ENCODE measurements at regions not wholly inside any gene's neighbourhood (a gene's known extent, or its start where the extent isn't known, plus 50 kb on each side); places are given as distances from the start of the nearest gene placed in this dataset.
A peak's percentile ranks its signal among the peaks of the same experiment; 100 is the strongest.

DNA sequence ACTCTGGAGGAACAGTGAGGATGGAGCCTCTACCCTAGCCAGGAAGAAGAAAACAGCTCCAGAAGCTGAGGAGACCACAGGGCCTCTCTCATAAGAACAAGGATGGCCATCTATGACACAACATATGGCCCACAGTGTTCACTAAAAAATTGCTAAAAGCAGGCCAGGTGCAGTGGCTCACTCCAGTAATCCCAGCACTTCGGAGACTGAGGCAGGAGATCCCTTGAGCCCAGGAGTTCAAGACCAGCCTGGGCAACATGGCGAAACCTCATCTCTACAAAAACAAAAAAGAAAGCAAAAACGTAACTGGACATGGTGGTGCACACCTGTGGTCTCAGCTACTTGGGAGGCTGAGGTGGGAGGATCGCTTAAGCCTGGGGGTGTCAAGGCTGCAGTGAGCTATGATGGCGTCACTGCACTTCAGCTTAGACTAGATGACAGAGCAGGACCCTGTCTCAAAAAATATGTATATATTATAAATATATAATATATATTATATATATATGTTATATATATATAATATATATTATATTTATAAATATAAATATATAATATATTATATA, 103.1 kb downstream of the TOMM20 start:
- DNase-seq: no peak

DNA sequence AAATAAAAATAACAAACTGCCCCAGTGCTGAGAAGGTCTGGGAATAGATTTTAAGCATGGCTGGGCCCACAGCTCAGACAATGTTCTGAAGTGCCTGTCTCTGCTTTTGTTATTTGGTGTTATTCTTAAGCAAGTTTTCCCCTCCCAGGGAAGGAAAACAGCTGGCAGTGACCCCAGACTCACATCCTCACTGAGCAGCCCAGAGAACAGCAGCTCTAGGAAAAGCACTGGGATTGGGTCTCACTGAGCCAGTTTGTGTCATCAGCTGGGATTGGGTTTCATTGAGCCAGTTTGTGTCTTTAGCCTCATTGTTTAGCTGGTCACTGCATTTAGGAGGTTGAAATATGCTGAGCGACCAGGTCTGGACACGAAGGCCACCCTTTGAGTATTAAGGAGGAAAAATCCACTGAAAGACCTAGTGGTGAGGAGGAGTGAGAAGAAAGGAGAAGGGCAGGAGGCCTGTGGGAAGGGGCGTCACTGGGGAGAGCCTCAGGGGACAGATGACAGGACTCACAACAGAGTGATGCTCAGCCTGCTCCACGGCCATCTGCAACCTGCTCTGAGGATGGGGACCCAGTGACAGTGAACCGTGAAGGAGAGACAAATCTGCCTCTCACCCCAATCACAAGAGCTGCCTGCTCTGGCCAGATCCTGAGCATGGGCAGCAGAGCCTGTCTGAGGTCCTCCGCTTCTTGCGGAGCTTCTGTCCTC, 103.8 kb downstream of the TOMM20 start:
- DNase-seq: no peak

DNA sequence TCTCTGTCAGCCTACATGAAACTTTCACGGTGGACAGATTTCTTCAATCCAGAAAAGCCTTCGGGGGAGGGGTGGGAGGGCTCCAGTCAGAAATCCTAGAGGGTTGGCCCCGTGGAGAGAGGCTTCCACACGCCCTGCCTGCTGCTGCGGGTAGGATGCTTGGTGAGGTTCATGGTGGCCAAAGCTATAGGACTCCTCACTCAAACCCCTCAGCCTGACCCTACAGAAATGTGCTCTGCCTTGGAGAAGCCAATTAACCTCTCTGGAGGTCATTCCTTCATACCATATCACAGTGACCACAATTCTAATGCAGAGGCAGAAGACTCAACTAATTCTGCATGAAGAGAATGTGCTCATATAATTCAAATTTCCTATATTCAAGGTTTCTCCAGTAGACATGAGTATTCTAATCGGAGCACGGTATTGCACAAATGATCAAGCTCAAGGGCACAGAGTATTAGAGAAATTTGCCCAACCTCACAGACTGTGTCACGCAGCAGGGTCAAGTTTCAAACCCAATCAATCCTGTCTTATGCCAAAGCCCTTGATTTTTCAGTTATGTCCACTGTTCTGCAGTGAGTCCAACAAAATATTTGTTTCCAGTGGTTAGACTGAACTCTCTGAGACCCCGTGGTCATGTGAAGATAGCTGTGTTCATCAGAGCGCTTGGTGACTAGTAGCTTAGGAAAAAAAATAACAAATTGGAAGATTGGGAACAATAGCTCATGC, 104.8 kb downstream of the TOMM20 start:
- no peak for DNase-seq

DNA sequence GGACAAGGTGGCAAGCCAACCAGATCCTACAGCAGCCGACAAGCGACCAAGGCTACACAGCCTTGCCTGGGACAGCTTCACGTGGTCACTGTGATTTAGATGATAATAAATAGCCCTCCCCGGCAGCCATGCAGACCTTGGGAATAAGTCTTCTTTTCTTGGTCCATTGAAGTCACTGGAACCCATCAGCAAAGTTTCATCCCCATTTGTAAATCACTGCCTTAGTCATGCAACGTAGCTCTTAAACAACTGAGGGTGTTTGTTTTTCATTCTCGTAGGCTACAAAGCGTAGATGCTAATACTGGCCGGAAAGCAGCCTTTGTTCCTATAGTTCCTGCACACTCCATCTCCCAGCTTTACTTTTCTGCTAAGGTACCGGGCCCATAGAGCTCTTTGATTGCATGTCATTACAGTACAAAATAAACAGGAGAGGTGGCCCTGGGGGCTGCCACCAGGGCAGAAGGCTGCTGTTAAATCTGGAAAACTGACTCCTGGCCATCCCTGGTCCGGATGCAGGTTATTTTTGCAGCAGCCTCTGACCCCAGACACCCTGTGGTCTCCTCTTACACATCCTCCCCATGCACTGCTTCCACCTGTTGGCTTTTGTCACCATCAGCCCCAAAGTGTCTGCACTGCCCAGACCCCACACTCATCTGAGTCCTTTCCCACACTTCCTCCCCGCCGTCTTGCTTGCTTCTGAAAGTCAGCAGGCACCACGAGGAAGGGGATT, 105.5 kb downstream of the TOMM20 start:
- no peak for DNase-seq

DNA sequence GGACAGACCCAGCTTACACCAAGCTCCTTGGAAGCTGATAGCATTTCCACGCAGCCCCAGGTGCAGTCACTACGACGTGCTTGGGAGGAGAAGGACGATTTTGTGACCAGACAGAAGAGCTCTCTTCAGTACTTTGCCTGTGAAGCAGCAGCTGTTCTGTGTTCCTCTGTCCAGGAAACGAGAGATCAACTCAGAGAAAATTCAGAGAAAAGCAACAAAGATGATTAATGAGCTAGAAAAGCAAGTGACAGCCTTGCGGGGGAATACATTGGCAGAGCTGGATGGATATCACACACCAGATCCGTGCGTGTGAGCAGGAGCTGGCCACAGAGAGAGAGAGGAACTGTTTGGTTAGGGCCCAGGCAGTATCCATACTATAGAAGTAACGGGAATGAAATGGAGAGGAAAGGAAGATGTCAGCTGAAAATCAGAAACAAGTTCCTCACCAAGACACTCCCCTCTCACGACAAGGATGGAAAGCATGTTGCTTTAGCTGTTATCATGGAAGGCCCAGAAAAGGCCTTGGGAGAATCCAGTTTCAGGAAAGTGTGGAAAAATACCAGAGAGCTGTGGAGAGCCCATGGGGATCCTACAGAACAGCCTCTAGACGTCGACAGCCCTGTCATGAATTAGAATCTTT, 106.2 kb downstream of the TOMM20 start:
- no peak for DNase-seq

DNA sequence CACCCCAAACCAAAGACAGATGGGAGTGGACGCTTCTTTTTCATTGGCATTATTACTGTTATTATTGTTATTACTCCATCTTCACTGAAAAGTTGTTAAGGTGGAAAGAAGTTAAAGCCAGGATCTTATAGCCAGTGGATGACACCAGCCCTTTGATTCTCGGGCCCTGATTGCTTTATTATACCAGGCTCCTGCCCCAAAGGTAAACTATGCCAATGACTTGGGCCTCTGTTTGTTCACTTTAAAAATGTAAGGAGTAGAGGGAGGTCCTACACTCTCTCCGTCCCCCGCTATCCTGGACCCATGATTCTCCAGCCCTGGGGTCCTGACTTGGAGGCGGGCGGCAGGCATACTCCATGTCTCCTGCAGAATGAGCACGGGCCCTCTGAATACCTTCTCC, 106.8 kb downstream of the TOMM20 start:
- DNase-seq: no peak

DNA sequence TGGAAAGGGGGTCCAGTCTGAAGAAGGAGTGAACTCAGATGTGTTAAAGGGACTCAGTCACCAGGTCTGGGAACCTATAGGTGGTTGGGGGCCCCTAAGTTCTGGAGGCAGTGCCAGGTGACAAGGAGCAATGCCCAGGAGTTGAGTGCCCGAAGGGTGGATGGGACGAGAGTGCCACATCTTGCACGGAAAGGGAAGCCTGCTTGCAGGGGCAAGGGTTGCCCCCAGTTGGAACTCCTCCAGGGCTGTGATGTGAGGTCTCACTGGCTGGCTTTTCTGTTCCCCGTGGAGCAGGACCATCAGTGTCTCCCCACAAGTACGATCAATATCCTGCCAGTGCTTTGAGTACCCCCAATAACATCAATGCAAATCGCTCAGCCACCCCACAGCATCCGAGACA, 107.3 kb downstream of the TOMM20 start:
- no peak for DNase-seq

DNA sequence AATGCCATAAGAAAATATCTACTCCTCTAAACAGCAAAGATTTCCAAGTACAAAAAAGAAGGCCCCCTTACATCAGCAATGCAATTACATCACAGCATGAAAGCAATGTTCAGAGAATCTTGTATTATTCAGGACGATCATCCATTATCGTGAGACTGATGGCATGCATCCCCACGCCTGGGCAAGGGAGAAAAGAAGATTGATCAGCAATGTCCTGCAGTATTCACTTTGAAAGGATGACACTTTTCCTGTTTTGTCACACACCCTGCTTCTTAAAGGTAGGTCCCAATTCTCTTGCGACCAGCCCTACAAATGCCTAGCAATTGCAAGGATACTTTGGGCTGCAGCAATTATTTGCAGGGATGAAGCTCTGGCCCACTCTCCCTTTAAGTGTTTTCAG, 108.7 kb downstream of the TOMM20 start:
- DNase-seq: no peak

DNA sequence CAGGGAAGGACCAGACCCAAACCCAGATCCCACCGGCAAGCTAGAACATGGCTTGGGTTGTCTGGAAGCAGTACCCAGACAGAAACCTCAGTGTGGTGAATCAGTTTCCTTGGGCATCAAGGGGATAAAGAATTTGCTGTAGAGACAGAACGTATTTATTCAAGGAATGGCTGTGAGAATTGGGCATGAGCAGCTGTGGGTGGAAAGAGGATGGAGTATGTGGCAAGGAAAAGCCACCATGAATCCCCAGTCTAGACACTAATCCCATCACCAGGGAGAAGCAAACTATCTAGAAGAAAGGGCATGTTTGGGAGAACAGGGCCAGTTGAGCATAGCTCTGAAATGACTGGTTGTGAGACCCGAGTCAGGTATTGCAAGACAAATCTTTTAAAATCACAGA, 109.2 kb downstream of the TOMM20 start:
- DNase-seq: no peak

DNA sequence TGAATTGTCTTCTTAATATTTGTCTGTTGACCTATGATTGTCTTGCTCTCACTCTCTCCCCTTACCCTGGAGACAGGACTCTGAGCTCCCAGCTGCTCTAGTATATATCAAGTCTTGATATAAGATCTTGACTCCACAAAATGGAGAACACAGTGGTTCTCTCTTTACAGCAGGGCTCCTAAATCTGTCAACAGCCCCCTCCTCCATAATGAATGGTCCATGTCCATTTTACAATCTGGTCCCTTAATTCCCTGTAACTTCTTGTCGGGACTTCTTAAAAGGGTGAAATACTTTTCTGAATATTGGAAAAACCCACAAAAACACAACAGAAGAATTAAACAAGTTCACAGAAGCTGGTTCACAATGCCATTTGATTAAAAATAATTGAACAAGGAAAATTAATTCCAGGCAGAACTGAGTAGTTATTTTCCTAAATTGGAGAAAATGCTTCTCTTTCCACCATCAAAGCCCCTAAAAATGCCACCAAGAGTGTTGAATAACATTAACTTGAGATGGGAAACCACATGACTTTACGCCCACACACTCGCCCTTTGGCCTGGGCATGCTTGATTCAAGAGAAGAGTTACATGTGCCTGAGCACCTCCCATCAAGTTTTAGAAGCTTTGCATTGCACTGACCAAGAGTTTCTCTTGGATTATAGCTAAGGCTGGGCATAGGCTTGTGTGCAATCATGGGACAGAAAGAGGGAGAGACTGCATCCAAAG, 109.8 kb downstream of the TOMM20 start:
- DNase-seq: no peak

DNA sequence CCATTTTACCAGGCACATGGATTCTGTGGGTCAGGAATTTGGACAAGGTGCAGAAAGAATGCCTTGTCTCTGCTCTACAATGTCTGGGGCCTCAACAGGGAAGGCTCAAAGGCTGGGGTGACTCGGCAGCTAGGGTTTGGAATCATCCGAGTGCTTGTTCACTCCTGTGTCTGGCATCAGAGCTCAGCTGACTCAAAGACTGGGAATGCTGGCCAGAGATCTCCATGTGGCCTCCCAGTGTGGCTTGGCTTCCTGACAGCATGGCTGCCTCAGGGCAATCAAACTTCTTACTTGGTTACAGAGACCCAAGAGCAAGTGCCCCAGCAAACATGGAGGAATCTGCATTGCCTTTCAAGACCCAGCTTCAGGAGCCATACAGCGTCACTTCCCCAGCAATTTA, 110.5 kb downstream of the TOMM20 start:
- DNase-seq: no peak

DNA sequence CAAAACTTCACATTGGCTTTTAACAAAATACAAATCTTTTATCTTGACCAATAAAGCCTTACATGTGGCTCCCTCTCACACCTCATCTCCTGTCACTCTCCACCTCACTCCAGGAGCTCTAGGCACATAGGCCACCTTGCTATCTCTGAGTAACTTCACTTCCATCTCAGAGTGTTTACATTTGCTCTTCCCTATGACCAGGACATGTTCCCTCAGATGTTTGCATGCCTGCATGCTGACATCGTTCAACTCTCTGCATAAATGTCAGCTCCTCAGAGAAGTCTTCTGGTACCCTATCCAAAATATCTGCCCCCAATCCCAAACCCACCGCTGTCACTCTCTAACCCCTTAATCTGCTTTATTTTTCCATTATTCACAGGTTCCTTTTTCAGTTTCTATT, 110.9 kb downstream of the TOMM20 start:
- DNase-seq: no peak

DNA sequence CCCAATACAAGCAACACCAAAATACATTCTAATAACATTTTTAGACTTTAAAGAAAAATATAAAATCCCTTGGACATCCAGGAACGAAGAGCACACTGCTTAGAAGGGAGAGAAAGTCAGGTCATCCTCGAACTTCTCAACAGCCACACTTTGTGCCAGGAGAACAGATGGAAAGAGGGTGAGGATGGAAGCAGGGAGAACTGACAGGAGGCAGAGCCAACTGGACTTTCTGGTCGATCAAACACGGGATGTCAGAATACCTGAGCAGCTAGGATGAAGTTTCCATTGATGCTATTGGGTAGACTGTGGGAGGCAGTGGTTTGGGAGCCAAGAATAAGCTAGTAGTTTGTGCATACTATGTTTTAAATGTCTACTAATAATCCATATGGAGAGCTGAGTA, 111.4 kb downstream of the TOMM20 start:
- no peak for DNase-seq

DNA sequence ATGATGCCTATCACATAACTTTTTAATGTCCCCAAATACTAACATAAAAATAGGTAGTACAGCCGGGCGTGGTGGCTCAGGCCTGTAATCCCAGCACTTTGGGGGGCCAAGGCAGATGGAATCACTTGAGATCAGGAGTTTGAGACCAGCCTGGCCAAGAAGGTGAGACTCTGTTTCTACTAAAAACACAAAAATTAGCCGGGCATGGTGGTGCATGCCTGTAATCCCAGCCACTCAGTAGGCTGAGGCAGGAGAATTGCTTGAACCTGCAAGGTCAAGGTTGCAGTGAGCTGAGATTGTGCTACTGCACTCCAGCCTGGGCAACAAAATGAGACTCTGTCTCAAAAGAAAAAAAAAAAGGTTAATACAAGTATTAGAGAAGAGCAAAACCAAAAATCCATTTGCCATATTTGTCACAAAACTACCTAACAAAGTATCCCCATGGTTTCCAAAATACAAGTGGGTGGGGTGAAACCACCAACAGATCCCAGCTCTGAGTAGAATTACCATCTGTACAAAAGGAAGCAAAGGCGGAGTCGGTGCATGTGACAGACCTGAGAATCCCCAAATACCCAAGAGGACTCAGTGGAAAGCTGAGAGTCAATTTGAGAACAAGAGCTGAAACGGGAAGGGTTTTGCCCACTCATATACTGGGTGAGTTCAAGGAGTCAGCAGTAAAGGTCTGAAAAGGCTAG, 113.2 kb downstream of the TOMM20 start:
- DNase-seq: no peak

DNA sequence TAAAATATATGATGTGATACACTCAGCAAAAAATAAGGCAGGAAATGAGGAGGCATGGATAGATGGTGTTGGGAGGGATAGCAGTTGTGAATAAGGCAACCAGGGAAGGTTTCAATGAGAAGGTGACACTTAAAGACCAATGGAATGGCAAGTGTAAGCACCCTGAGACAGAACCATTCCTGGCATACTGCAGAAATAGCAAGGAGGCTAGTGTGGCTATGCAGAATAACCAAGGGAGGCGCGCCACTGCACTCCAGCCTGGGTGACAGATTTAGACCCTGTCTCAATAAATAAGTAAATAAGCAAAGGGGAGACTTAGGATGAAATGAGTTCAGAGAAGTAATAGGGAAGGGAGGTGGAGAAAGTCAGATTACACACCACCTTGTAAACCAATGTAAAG, 113.9 kb downstream of the TOMM20 start:
- no peak for DNase-seq

DNA sequence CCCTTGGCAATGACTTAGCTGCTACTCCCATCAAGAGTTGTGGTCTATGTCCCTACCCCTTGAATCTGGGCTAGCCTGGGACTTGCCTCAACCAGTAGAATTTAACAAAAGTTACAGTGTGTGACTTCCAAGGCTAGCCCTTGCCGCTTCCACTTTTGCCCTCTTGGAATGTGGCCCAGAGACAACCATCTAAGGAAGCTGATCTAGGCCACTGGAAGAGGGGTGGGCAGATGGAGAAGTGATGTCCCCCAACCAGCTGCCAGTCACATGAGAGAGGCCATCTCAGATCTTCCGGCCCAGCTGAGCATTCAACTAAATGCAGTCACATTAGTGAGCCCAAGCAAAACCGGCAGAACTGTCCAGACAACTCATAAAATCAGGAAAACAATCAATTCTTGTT, 115.1 kb downstream of the TOMM20 start:
- no peak for DNase-seq

DNA sequence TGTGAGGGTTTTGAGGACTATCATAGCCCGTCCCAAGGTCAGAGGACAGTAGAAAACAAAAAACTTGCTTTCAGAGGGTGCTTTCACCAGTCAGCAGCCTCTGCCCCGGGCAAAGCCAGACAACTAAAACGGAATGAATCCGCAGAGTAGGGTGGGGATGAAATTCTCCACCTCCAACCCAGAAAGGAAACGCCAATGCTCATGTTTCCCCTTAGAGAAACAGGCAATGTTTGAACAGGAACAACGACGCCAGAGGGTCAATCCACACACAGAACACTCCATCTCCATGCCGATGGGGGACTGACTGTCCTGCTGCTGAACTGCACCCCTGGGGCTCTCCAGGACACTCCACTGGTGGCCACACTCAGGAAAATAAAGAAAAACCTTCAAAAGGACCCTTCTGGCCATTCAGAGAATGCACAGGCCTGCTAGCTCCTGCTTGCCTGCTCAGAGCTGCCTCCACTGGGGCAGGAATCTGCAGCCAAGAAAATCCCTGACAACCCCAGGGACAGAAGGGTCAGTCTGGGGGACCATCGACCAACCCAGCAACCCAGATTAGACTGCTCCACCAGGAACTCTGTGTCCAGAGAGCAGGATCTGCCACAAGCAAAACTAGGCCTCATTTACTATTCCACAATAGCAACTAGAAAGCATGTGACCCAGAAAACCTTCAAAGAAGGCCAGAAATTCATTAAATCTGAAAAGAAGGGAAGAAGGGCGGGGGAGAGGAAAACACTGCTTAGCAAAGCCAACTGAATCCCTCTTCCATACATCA, 116.0 kb downstream of the TOMM20 start:
- DNase-seq: no peak

DNA sequence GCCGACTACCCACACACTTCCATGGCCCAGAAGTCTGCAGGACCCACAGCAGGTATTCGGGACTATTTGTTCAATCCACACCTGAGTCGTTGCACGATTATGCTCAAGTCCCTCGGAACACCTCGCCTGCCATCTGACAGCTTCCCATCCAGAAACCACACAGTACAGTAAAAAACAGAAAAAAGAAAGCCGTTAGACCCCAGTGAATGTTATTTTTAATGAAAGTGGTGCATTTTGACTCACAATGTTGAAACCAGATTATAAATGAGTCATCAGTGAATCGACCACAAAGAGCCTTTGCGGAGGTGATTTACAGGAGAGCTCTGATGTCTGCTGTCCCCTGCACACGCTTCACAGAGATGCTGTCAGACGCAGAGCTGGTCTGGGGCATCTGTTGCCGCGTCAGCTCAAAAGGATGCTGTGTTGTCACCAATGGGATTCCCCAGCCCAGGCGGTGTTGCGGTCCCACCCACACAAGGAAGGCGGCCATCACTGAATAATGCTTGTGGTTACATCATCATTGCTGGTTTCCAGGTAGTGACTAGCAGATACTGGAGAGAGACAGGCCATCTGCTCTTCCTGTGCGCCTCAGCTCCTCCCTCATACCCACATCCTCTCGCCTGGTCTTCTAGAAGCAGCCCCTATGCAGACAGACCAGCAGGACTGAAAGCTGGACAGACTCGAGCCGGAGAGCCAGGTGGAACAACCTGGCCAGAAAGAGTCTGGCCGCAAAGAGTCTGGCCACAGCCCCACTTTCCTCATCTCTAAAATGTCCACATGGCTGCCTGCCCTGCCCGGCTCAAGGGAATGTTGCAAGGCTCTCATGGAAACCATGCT, 116.8 kb downstream of the TOMM20 start:
- DNase-seq: peak; percentile 98

DNA sequence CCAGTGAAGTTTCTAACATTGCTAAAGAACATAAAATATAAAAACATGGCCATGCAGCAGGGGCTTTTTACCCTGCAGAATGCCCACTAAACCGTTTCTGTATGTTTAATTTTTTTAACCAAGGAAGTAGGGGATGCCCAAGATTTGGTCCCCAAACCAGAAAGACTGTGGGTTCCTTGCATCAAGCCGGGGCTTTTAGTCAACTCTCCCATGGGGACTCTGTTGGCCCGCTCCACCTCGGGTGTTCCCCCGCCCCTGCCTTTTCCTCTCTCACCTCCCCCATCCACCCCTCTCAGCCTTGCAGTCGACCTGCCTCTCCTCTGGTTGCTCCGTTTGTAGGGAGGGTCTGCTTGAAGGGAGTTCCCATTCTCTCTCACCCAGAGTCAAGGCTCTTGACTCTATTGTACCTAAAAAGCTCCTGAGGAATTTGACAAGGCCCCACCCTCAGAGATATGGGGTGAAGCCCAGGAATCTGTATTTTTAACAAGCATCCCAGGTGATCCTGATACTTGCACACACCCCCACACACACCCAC, 117.5 kb downstream of the TOMM20 start:
- DNase-seq: no peak

All from SIG-M5 (cell line).